ENCODE measurements at regions not wholly inside any gene's neighbourhood (a gene's known extent, or its start where the extent isn't known, plus 50 kb on each side); places are given as distances from the start of the nearest gene placed in this dataset.

- no peak for DNase-seq
Observed at GRCh38 chr21:38997051-38997842, 186.0 kb downstream of the PSMG1 start.

- DNase-seq: no peak
Observed at GRCh38 chr21:38996355-38996754, 186.9 kb downstream of the PSMG1 start.

DNA sequence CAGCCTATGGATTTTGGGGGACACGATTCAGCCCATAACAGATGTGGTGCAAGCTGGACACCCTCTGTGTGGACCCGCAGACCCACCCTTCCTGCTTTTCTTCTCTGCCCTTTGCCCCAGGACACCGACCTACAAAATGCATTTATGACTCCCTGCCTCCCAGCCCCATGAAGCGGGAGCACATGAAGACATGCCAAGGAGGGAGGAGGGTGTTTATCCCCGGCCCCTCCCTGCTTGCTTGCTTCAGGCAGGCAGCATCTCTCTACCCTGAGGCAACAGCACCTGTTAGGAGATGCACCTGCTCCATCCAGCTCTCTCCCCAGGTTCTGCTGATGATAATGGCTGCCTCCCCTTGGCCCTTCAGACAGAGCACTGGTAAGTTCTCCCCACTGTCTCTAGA lies 187.5 kb downstream of the PSMG1 start:
- DNase-seq: no peak

GRCh38 chr21:38995071-38995669 lies 188.1 kb downstream of the PSMG1 start:
- DNase-seq: no peak

GRCh38 chr21:38994042-38994441 lies 188.3 kb downstream of the ETS2 start:
- DNase-seq: no peak

DNA sequence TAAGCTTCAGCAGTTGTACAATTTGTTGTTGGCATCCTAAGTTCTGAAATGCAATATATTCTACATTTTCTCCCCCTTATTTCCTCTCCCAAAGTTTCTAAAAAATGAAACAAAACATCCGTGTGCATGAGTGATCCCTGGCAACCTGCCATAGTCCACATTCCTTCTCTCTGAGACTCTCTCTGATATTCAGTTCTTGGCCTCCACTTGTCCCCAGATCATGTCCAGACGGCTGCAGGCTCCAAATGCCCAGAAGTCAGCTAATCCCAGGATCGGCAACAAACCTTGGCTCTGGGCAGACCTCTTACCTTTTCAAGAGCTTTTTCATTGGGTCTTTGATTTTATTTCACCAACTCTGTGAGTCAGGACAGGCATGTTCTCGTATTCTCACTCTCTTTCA lies 187.8 kb downstream of the ETS2 start:
- DNase-seq: no peak

DNA sequence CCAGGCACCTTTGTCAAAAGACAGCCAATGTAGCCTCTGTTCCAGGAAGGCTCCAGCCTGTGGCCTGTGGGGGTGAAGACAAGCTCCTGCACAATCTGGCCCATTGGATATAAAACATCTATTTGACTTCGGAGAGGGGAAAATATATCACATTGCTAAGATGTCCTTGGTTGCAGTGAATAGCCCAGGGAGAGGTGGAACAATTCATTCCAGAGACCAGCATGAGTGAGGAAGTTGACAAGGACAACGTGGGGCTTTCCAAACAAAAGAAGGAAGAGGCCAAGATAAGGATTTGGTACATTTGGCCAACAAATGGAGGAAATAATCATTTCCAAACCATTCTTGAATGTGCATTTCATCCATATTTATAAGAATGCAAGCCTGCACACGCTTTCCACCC lies 187.0 kb downstream of the ETS2 start:
- DNase-seq: no peak

DNA sequence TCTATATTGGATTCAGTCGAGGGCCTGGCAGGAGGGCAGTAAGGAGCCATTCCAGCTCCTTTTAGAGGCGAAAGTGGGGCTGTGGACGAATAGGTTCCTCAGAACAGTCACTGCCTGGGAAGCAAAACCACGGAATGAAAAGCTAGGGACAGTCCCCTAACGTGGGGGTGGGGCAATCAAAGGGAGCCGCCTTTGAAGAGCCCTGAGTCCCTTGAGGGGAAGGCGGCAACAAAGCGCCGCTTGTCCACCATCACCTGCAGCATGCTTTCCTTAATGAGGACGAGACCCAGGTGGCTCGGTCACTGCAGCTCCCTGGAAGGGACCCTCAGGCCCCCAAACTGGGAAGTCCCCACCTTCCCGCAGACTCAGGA lies 184.7 kb downstream of the ETS2 start:
- DNase-seq: no peak

DNA sequence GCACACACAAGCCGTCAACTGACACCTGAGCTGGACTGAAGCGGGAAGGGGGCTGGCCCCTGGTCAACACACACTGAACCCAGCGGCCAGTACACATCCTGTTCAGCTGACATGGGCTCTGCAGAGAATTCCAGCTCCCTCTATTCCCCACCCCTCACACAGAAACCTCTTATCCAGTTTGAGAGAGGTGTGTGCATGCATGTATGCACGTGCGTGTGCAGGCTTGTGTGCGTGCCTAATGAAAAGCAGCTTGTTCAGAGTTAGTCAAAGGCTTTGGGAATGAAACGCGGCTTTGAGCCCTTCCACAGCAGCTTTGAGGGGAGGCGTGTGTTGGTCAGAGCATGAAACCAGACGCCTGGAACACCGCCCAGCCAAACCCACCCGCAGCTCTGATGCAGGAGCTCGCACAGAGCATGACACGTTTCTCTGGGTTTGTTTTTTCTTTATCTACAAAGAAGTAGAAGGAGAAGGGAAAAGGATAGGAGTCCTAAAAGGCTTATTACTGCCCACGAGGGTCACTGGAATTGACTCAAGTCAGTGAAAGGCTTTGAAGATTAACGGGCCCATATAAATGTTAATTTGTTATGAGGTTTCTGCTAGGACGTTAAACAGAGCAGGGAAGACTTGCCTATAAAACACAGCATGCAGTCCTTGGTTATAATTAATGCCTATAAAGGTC lies 184.2 kb downstream of the ETS2 start:
- DNase-seq: no peak

DNA sequence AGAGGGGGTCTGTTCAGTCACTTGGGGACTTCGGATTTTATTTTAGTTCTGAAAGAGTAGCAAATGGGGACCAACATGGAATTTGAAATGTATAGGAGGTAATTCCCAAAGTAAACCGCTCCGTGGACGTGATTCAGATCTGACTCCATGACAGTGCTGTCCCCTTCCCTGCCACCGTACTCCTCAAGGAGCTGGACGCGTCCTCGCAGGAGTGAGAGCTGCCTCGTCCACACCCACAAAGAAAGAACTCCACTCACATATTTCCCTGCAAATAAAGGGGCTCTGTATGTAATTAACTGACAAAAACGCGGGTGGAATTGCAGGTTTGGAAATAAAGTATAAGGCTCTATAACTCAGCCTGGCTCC lies 183.6 kb downstream of the ETS2 start:
- no peak for DNase-seq

GRCh38 chr21:38988509-38989378 lies 183.0 kb downstream of the ETS2 start:
- no peak for DNase-seq

- no peak for DNase-seq
Observed at GRCh38 chr21:38987633-38988508, 182.1 kb downstream of the ETS2 start.

DNA sequence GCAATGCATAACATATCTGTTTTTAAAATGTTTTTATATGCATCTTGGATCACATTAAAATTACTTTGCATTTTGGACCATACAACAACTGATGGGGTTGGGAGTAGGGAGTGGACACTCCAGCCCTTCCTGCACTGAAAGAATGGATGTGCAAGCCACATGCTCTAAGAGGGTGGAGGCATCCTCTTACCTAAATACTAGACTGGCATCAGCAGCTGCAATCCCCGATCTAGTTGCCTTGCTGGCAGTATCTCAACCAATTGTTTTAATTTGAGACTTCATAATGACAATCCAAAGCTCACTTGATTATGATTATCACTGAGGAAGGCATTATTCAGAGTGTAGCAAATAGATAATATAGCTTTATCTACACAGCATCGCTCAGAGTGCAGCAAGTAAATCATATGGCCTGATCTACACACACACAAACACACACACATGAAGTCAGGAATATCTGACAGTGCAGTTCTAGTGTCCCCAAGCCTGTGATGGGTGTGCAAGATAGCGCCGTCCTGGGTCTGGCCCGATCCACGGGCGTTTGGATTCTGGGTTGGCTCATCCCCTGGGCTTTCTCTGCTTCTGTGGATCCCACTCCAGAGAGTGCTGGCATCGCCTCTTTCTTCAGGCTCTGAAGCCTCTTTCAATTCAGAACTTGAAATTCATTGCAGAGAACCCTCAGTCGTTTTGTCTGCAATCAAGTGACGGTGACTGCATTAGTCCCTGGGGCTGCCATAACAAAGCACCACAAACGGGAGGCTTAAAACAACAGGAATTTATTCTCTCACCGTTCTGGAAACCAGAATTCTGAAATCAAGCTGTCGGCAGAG lies 181.3 kb downstream of the ETS2 start:
- no peak for DNase-seq

GRCh38 chr21:38986406-38986805 lies 180.7 kb downstream of the ETS2 start:
- DNase-seq: no peak

- DNase-seq: peak; percentile 22
Observed at GRCh38 chr21:38985568-38986378, 180.0 kb downstream of the ETS2 start.

DNA sequence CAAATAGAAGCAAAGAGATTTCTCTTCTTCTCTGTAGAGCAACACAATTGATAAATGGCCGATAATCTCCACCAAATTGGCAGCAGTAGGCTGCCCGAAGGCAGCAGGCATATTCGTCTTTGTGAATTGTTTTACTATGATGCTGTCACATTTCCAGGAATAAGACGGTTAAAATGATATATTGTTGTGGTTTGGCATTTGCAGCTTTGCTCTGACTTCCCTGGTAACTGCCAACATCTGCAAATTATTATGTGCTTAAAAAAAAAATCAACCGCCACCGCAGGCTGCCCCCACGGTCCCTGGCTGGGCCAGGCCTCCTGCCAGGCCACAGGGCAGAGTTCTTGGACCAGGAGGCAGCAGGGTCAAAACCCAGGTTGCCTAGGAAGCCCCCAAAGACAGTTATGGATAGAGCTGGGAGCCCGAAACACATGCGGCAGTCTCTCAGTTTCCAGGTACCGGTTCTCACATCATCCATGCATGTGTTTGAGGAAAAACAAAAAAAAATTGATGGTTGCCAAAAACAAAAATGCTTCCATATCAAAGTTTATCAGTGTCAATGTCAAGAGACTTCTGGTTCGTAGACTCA lies 179.3 kb downstream of the ETS2 start:
- DNase-seq: no peak

DNA sequence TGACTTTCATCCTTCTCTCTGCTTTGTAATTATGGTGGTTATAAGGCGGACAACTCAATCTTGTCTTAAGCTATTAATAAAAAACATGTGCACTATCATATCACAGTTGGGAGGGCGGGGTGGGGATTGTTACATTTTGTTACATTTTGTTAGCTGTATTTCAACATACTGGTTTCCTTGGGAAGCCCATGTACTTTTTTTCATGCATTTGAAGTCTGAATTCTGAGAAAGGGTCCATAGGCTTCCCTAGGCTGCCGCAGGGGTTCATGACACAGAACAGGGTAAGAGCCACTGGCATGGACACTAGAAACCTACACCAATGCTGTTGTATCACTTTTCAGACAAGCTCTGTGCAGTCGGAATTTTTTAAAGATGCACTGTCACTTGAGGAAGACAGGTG lies 178.8 kb downstream of the ETS2 start:
- no peak for DNase-seq

DNA sequence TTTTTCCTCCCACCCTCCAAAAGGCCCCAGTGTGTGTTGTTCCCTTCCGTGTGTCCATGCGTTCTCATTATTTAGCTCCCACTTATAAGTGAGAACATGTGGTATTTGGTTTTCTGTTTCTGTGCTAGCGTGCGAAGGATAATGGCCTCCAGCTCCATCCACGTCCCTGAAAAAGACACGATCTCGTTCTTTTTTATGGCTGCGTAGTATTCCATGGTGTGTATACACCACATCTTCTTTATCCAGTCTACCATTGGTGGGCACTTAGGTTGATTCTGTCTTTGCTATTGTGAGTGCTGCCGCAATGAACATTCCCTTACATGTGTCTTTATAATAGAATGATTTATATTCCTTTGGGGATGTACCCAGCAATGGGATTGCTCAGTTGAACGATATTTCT lies 177.8 kb downstream of the ETS2 start:
- DNase-seq: no peak

GRCh38 chr21:38982804-38983203 lies 177.1 kb downstream of the ETS2 start:
- DNase-seq: no peak

- no peak for DNase-seq
Observed at GRCh38 chr21:38982096-38982495, 176.4 kb downstream of the ETS2 start.

Data from NCI-H2227 treated with DMSO at 0.1 percent for 48 hours (cell line).